ENCODE measurements at regions not wholly inside any gene's neighbourhood (a gene's known extent, or its start where the extent isn't known, plus 50 kb on each side); places are given as distances from the start of the nearest gene placed in this dataset.
"Not testable (repeated sequence)": the region's sequence is repeated elsewhere in the genome, so short reads cannot be mapped to it uniquely, and the experiment has no call there.

- no peak overlapping the region for H3K4me3 Mint-ChIP-seq
Measured at GRCh38 chr11:98423933-98424332, 596.8 kb upstream of the CNTN5 start.

GRCh38 chr11:98424773-98425172 is 596.0 kb upstream of the CNTN5 start:
- not testable (repeated sequence) for DNase-seq (ENCODE audit: low spot score); H3K4me1 Mint-ChIP-seq (ENCODE audit: low read depth in 2 of 2); H3K27me3 Mint-ChIP-seq; H3K4me3 Mint-ChIP-seq; H3K27ac Mint-ChIP-seq; ATAC-seq
- H3K9me3 Mint-ChIP-seq: peaks cover 17% of the 10 kb centered on the region
- peaks cover 19% of the 10 kb centered on the region for H3K36me3 Mint-ChIP-seq

More at GRCh38 chr11:98423933-98424332, 596.8 kb upstream of the CNTN5 start:
- no peaks in the 10 kb centered on the region for H3K27me3 Mint-ChIP-seq
- H3K4me1 Mint-ChIP-seq (ENCODE audit: low read depth in 2 of 2): no peaks in the 10 kb centered on the region
- H3K9me3 Mint-ChIP-seq: peaks cover 11% of the 10 kb centered on the region
- no peak overlapping the region for H3K27ac Mint-ChIP-seq
- ATAC-seq (no peak), DNase-seq (ENCODE audit: low spot score) (no peak)
- H3K36me3 Mint-ChIP-seq: peaks cover 15% of the 10 kb centered on the region

- DNase-seq (ENCODE audit: low spot score) (no peak), ATAC-seq (no peak)
- Mint-ChIP-seq H3K4me3 (no peak overlapping the region), H3K27ac (no peak overlapping the region), H3K4me1 (ENCODE audit: low read depth in 2 of 2) (no peaks in the 10 kb centered on the region), H3K27me3 (no peaks in the 10 kb centered on the region), H3K9me3 (peaks cover 22% of the 10 kb centered on the region), H3K36me3 (peaks cover 23% of the 10 kb centered on the region)
Measured at GRCh38 chr11:98431463-98432359, 589.0 kb upstream of the CNTN5 start.

GRCh38 chr11:98434296-98434695 is 586.5 kb upstream of the CNTN5 start:
- DNase-seq (ENCODE audit: low spot score) (no peak), ATAC-seq (no peak)
- Mint-ChIP-seq H3K36me3 (peaks cover 19% of the 10 kb centered on the region), H3K4me1 (ENCODE audit: low read depth in 2 of 2) (no peaks in the 10 kb centered on the region), H3K27ac (no peak overlapping the region), H3K4me3 (no peak overlapping the region), H3K9me3 (peaks cover 21% of the 10 kb centered on the region), H3K27me3 (no peaks in the 10 kb centered on the region)

- Mint-ChIP-seq H3K4me3 (no peak overlapping the region), H3K9me3 (peaks cover 13% of the 10 kb centered on the region), H3K27ac (no peak overlapping the region), H3K4me1 (ENCODE audit: low read depth in 2 of 2) (no peaks in the 10 kb centered on the region), H3K36me3 (peaks cover 7% of the 10 kb centered on the region), H3K27me3 (no peaks in the 10 kb centered on the region)
- ATAC-seq: no peak
- DNase-seq (ENCODE audit: low spot score): no peak
Measured at GRCh38 chr11:98453378-98453777, 567.4 kb upstream of the CNTN5 start.

GRCh38 chr11:98455500-98456307 is 565.0 kb upstream of the CNTN5 start:
- no peak overlapping the region for H3K4me3 Mint-ChIP-seq
- H3K27ac Mint-ChIP-seq: no peak overlapping the region
- H3K9me3 Mint-ChIP-seq: peaks cover 22% of the 10 kb centered on the region
- peaks cover 15% of the 10 kb centered on the region for H3K36me3 Mint-ChIP-seq
- H3K27me3 Mint-ChIP-seq: no peaks in the 10 kb centered on the region
- DNase-seq (ENCODE audit: low spot score) (no peak), ATAC-seq (no peak)
- no peaks in the 10 kb centered on the region for H3K4me1 Mint-ChIP-seq (ENCODE audit: low read depth in 2 of 2)

GRCh38 chr11:98456308-98456680 is 564.5 kb upstream of the CNTN5 start:
- H3K4me3 Mint-ChIP-seq: no peak overlapping the region
- no peaks in the 10 kb centered on the region for H3K4me1 Mint-ChIP-seq (ENCODE audit: low read depth in 2 of 2)
- DNase-seq (ENCODE audit: low spot score) (no peak), ATAC-seq (no peak)
- no peaks in the 10 kb centered on the region for H3K27me3 Mint-ChIP-seq
- peaks cover 15% of the 10 kb centered on the region for H3K36me3 Mint-ChIP-seq
- H3K9me3 Mint-ChIP-seq: peaks cover 26% of the 10 kb centered on the region
- H3K27ac Mint-ChIP-seq: no peak overlapping the region

GRCh38 chr11:98495016-98495415 is 525.7 kb upstream of the CNTN5 start:
- Mint-ChIP-seq H3K36me3 (no peaks in the 10 kb centered on the region), H3K4me3 (no peak overlapping the region), H3K27ac (no peak overlapping the region), H3K4me1 (ENCODE audit: low read depth in 2 of 2) (no peaks in the 10 kb centered on the region), H3K27me3 (no peaks in the 10 kb centered on the region), H3K9me3 (peaks cover 7% of the 10 kb centered on the region)
- DNase-seq (ENCODE audit: low spot score) (no peak), ATAC-seq (no peak)

GRCh38 chr11:98495601-98496000 is 525.1 kb upstream of the CNTN5 start:
- ATAC-seq: no peak

GRCh38 chr11:98507208-98507607 is 513.5 kb upstream of the CNTN5 start:
- Mint-ChIP-seq H3K27me3 (no peaks in the 10 kb centered on the region), H3K27ac (no peak overlapping the region), H3K9me3 (peaks cover 20% of the 10 kb centered on the region), H3K4me1 (ENCODE audit: low read depth in 2 of 2) (no peaks in the 10 kb centered on the region), H3K4me3 (no peak overlapping the region), H3K36me3 (peaks cover 10% of the 10 kb centered on the region)
- DNase-seq (ENCODE audit: low spot score): no peak
- ATAC-seq: no peak

More at GRCh38 chr11:98495601-98496000, 525.1 kb upstream of the CNTN5 start:
- no peaks in the 10 kb centered on the region for H3K27me3 Mint-ChIP-seq
- H3K36me3 Mint-ChIP-seq: no peaks in the 10 kb centered on the region
- no peak for DNase-seq (ENCODE audit: low spot score)
- no peak overlapping the region for H3K27ac Mint-ChIP-seq
- H3K4me1 Mint-ChIP-seq (ENCODE audit: low read depth in 2 of 2): no peaks in the 10 kb centered on the region
- peaks cover 7% of the 10 kb centered on the region for H3K9me3 Mint-ChIP-seq
- H3K4me3 Mint-ChIP-seq: no peak overlapping the region

GRCh38 chr11:98512938-98513337 is 507.8 kb upstream of the CNTN5 start:
- Mint-ChIP-seq H3K27ac (no peak overlapping the region), H3K9me3 (peaks cover 11% of the 10 kb centered on the region), H3K4me3 (no peak overlapping the region), H3K27me3 (no peaks in the 10 kb centered on the region), H3K4me1 (ENCODE audit: low read depth in 2 of 2) (no peaks in the 10 kb centered on the region), H3K36me3 (peaks cover 6% of the 10 kb centered on the region)
- no peak for DNase-seq (ENCODE audit: low spot score)
- ATAC-seq: no peak

GRCh38 chr11:98531576-98531975 is 489.2 kb upstream of the CNTN5 start:
- Mint-ChIP-seq H3K4me1 (ENCODE audit: low read depth in 2 of 2) (no peaks in the 10 kb centered on the region), H3K9me3 (peaks cover 6% of the 10 kb centered on the region), H3K27ac (no peak overlapping the region), H3K27me3 (no peaks in the 10 kb centered on the region), H3K4me3 (no peak overlapping the region), H3K36me3 (peaks cover 4% of the 10 kb centered on the region)
- no peak for DNase-seq (ENCODE audit: low spot score)
- no peak for ATAC-seq

GRCh38 chr11:98536023-98536422 is 484.7 kb upstream of the CNTN5 start:
- H3K27me3 Mint-ChIP-seq: no peaks in the 10 kb centered on the region
- no peaks in the 10 kb centered on the region for H3K4me1 Mint-ChIP-seq (ENCODE audit: low read depth in 2 of 2)
- H3K4me3 Mint-ChIP-seq: no peak overlapping the region
- no peak overlapping the region for H3K27ac Mint-ChIP-seq
- ATAC-seq (no peak), DNase-seq (ENCODE audit: low spot score) (no peak)
- H3K9me3 Mint-ChIP-seq: peaks cover 9% of the 10 kb centered on the region
- H3K36me3 Mint-ChIP-seq: no peaks in the 10 kb centered on the region

GRCh38 chr11:98538358-98538757 is 482.4 kb upstream of the CNTN5 start:
- DNase-seq (ENCODE audit: low spot score); H3K27me3 Mint-ChIP-seq; H3K27ac Mint-ChIP-seq; H3K9me3 Mint-ChIP-seq; H3K36me3 Mint-ChIP-seq; ATAC-seq; H3K4me3 Mint-ChIP-seq; H3K4me1 Mint-ChIP-seq (ENCODE audit: low read depth in 2 of 2): not testable (repeated sequence)
